HG03196 (cell line): ENCODE measurements at regions not wholly inside any gene's neighbourhood (a gene's known extent, or its start where the extent isn't known, plus 50 kb on each side); places are given as distances from the start of the nearest gene placed in this dataset.
"Not testable (repeated sequence)": the region's sequence is repeated elsewhere in the genome, so short reads cannot be mapped to it uniquely, and the experiment has no call there.

Experiments used
- ATAC-seq: cut with Tn5 transposase; IDR thresholded peaks from one replicate; pipeline ENCODE4 v1.9.1; 2021; ENCODE audit not compliant: unreplicated experiment

GRCh38 chr14:30356438-30357202, 202.3 kb upstream of the G2E3 start:
- ATAC-seq, result no peak

DNA sequence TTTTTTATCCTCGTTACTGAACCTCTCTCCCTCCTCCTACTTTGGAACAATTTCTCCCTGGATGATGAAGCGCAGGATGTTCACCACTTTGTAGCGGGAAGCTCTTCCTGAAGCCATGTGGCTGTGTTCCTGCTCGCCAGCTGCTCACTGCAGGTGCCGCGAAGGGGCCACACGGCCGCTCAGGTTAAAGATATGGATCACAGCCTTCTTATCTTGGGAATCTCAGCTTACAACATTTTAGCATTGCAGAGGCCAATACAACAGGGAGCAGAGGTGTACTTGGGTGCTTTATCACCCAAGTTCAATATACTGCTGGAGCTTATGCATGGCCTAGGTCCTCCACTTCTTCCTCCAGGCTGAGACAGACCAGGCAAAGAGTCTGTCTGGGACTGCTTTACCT, 201.2 kb upstream of the G2E3 start:
- ATAC-seq, result no peak

GRCh38 chr14:30362369-30363218, 196.4 kb upstream of the G2E3 start:
- no peak for ATAC-seq

GRCh38 chr14:30363219-30363880, 195.6 kb upstream of the G2E3 start:
- ATAC-seq, result not testable (repeated sequence)

- ATAC-seq, result no peak
Measured at GRCh38 chr14:30369502-30370180, 189.3 kb upstream of the G2E3 start.

DNA sequence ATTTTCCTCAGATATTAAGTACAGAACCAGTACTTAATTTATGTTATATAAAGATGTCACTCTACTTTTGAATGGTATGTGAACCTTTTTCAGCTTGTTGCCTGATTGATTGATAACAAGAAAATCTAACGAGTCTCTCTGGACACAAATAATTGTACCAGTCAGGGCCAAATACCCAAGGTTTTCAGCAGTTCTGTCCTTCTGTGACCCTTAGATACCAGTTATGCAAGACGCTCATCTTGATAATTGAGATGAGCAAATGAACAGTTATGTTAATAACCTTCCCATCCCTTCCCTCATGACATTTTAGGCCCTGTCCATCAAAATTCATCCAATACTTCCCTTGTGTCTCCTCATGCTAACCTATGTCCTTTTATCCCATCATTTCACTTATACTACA, 185.9 kb upstream of the G2E3 start:
- no peak for ATAC-seq

DNA sequence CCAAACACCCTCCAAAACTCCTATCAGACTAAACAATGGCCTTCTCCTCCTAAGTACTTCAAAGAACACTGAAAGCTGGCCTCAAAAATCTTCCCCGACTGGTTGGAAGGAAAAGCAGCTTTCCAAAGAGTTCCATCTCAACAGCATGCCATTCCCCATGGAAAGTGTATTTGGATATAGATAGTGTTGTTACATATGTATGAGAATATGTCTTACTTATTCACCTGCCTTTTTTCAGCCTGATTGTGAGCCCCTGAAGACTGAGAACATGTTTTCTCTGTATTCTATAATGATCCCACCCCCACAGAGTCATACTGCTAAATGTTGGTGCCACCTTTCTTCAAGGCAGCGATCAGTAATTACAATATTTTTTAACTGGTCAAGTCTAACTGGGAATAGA, 185.4 kb upstream of the G2E3 start:
- no peak for ATAC-seq

- ATAC-seq, result peak; percentile 67
Measured at GRCh38 chr14:30375296-30375892, 183.6 kb upstream of the G2E3 start.

DNA sequence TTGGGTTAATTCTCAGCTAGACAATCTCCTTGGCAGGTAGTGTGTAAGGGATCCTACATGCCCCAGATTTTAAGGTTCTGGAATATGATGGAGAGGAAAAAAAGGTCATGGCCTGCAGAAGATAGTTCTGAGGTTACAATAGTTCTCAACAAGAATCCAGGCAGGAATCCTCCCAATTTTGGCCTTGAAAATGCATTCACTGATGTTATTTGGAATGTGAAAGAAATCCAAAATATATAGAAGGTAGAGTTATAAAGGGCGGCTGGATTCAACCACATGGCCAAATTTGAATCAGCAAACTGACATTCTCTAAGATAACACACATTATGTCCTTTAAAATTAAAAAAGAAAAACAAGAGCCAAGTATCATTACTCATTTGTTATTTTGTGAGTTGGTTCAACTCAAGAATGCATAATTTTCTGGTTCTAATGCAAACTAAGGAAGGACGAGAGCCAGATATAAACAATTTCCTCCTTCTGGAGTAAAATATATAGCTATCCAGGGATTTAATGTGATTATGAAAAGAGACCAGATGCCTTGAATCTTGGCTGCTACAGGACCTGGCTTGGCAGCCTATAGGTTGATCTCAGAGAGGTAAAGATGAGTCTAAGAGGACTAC, 177.0 kb upstream of the G2E3 start:
- no peak for ATAC-seq

DNA sequence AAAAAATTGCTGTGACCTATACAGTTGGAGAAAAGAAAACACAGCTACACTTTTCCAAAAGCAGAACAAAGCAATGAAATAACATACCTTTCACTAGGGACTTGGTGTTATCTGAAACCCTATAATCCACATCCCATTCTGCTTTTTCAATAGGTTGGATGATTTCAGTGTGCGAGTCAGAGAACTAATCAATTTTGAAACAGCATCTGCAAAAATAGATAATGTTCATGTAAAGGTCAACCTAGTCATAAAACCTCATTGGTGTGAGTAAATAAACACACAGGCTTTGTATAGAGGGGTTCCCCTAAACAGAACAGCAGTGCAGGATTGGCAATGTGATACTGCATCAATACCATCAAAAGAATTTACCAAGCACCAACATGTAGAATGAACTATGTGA, 173.0 kb upstream of the G2E3 start:
- ATAC-seq, result no peak

- no peak for ATAC-seq
Measured at GRCh38 chr14:30387871-30388270, 171.1 kb upstream of the G2E3 start.

DNA sequence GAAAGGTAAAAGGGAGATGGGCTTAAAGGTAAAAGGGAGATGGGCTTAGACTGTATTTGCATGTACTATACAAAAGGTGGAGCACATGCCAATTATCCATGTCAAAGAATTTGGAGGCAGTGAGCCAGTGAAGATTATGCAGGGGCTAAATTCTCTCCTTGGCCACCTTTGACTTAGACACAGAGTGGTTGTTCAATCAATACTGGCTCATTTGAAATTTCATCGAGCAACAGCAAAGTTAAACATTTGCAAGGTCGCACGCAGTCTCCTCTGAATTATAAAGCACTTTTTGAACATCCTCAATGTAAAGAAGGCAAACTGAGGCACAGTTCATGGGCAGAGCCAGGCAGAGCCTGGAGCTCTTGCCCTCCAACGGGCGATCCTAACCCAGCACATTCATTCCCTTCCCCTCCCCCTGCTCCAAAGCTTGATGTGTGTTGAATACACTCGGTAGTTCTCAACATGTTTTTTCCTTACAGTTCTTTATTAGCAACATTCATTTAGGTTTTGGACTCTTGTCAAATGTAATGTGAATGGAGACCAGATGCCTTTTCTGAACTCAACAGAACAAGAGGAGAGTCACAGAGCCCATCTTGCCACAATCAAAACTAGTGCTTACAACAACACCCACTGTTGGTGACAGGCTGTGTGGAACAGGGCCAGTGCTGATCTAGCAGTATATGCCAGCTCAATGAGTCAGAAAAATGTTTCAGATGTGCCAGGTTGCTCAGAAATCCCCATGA, 169.7 kb upstream of the G2E3 start:
- no peak for ATAC-seq

- no peak for ATAC-seq
Measured at GRCh38 chr14:30389877-30390385, 169.0 kb upstream of the G2E3 start.

GRCh38 chr14:30395065-30395464, 163.9 kb upstream of the G2E3 start:
- no peak for ATAC-seq

DNA sequence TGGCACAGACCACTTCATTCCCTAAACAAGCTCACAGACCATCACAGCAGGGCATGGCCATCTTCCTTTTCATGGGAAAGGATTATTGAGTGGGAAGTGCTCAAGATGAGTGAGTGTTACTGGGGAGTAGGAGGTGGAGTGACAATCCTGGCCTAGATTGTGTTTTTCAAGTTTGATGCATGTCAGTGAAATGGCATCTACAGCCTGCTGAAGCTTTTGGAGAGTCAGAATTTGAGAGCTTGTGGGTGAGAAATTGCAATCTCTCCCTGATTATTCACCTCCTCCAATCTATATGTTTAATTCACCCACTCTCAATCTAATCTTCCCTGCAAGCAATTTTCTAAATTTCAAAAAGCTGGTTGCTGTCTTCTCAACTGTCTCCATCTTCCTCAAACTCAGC, 156.1 kb upstream of the G2E3 start:
- no peak for ATAC-seq

DNA sequence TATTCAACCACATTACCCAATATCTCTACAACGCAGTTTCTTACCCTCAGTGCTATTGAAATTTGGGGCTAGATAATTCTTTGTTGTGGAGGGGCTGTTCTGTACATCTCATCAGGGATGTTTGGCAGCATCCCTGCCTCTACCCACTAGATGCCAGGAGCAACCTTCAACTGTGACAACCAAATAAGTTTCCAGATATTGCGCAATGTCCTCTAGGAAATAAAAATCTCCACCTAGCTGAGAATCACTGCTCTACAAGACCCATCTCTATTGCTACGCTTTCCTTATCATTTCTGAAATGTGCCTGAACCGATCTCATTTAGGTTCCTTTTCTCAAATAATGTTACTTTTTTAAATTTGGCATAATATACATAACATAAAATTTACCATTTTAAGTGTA, 155.2 kb upstream of the G2E3 start:
- no peak for ATAC-seq

- ATAC-seq, result not testable (repeated sequence)
Measured at GRCh38 chr14:30409508-30410015, 149.4 kb upstream of the G2E3 start.

DNA sequence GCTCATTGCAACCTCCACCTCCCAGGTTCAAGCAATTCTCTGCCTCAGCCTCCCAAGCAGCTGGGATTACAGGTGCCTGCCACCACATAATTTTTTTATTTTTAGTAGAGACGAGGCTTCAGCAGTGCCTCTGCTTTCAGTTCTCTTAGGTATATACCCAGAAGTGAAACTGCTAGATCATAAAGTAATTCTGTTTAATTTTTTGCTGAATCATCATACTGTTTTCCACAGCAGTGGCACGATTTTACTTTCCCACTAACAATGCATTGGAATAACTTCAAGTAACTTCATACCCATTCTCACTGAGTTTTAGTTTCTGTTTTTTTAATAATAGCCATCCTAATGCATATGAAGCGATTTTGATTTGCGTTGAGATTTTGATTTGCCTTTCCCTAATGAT, 148.0 kb upstream of the G2E3 start:
- no peak for ATAC-seq

GRCh38 chr14:30413184-30413583, 145.8 kb upstream of the G2E3 start:
- ATAC-seq, result not testable (repeated sequence)
